ENCODE measurements at regions not wholly inside any gene's neighbourhood (a gene's known extent, or its start where the extent isn't known, plus 50 kb on each side); places are given as distances from the start of the nearest gene placed in this dataset.

DNA sequence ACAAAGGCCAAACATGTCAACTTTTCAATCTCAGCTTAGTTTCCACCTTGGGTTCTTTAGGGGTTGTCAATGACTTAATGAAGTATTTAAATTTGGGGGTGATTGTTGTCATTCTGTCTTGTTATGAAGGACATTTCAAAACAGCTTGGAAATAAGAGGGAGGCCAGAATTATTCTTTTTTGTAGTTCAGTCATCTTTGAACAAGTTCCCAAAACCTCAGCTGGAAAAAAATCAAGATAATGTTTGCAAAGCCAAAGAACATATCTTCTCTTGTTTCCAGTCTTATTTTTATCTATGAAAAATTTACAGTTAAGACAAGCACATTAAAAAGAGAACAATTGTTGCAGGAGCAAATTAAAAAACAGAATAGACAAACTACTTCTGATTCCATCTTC lies 612.8 kb downstream of the INSC start:
- intact Hi-C loops (cut with DNase I), result no loop called here
- H3K4me3 ChIP-seq (replicated peaks in 1 of 3), result no peak overlapping the region
- no peak for TF ChIP-seq POLR2A (IDR thresholded peaks at IDR 0.05)
- TF ChIP-seq, protein P1, sequence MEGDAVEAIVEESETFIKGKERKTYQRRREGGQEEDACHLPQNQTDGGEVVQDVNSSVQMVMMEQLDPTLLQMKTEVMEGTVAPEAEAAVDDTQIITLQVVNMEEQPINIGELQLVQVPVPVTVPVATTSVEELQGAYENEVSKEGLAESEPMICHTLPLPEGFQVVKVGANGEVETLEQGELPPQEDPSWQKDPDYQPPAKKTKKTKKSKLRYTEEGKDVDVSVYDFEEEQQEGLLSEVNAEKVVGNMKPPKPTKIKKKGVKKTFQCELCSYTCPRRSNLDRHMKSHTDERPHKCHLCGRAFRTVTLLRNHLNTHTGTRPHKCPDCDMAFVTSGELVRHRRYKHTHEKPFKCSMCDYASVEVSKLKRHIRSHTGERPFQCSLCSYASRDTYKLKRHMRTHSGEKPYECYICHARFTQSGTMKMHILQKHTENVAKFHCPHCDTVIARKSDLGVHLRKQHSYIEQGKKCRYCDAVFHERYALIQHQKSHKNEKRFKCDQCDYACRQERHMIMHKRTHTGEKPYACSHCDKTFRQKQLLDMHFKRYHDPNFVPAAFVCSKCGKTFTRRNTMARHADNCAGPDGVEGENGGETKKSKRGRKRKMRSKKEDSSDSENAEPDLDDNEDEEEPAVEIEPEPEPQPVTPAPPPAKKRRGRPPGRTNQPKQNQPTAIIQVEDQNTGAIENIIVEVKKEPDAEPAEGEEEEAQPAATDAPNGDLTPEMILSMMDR (IDR thresholded peaks at IDR 0.05), result no peak

GRCh38 chr11:15728207-15728606 lies 613.5 kb downstream of the INSC start:
- intact Hi-C loops (cut with DNase I), result no loop called here
- H3K27me3 ChIP-seq, result no peaks in the 10 kb centered on the region
- H3K4me1 ChIP-seq, result peaks cover 16 to 27% of the 10 kb centered on the region in 2 donors
- no peak overlapping the region for H3K27ac ChIP-seq
- H3K36me3 ChIP-seq, result no peaks in the 10 kb centered on the region
- WGBS, 2 donors, result 86 to 89% methylated on average over 1 of the region's 1 CpG
- no peak overlapping the region for H3K4me3 ChIP-seq (replicated peaks in 1 of 3)
- TF ChIP-seq, protein P1 (IDR thresholded peaks at IDR 0.05), result no peak
- TF ChIP-seq POLR2A (IDR thresholded peaks at IDR 0.05), result no peak
- no peak for DNase-seq
- H3K9me3 ChIP-seq, result no peaks in the 10 kb centered on the region

More for the DNA sequence above, 612.8 kb downstream of the INSC start:
- Histone ChIP-seq H3K36me3 (no peaks in the 10 kb centered on the region), H3K4me1 (peaks cover 16 to 27% of the 10 kb centered on the region in 2 donors), H3K9me3 (no peaks in the 10 kb centered on the region), H3K27ac (peak overlapping the region in 1 of 3 donors; percentile 24), H3K27me3 (no peaks in the 10 kb centered on the region)
- DNase-seq, result no peak

DNA sequence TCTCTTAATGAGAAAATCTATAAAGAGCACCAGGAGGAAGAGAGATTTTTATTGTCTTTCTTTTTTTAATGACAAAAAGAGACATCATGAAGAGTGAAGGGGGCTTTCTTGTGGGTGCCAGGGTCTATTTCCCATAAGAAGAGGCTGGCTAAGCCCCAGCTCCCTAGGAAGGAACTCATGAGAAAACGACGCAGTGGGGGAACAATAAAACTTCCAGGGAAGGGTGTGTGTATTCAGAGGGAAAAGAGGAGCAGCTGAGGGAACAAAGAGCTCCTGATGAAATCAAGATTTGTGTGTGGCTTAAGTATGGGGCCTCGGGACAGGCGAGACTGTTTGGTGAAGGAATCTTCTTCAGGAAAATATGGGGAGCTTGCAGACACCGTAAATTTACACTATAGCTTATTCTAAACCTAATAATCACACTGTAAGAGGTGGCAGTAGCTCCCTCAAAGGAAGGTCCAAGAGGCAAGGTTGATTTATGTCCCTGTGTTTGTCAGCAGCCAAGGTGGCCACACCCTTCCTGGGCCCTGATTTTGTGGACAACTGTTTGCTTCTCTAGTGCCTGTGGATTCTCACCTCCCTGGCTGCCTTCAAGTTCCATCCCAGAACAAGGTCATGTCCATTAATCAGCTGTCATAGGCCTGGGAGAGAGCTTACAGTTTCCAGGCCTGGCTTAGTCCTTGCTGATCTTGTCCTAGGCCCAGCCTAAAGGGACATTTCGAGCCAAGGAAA lies 615.7 kb downstream of the INSC start:
- H3K4me1 ChIP-seq, result peaks cover 13 to 22% of the 10 kb centered on the region in 2 donors
- intact Hi-C loops (cut with DNase I), result no loop called here

GRCh38 chr11:15730995-15731385 lies 616.3 kb downstream of the INSC start:
- H3K27ac ChIP-seq, result no peak overlapping the region
- TF ChIP-seq, protein P1 (IDR thresholded peaks at IDR 0.05), result no peak
- 68 to 75% methylated on average over 3 to 4 of the region's 4 CpGs for WGBS, 2 donors
- H3K4me1 ChIP-seq, result peaks cover 13 to 16% of the 10 kb centered on the region in 2 donors
- no peak for DNase-seq
- intact Hi-C loops (cut with DNase I), result no loop called here
- H3K27me3 ChIP-seq, result no peaks in the 10 kb centered on the region
- no peak overlapping the region for H3K4me3 ChIP-seq (replicated peaks in 1 of 3)
- no peaks in the 10 kb centered on the region for H3K36me3 ChIP-seq
- no peaks in the 10 kb centered on the region for H3K9me3 ChIP-seq

More for the DNA sequence above, 615.7 kb downstream of the INSC start:
- H3K27me3 ChIP-seq, result no peaks in the 10 kb centered on the region
- no peaks in the 10 kb centered on the region for H3K36me3 ChIP-seq
- DNase-seq, result no peak
- H3K27ac ChIP-seq, result no peak overlapping the region
- H3K4me3 ChIP-seq (replicated peaks in 1 of 3), result no peak overlapping the region
- no peaks in the 10 kb centered on the region for H3K9me3 ChIP-seq
- TF ChIP-seq, protein P1 (IDR thresholded peaks at IDR 0.05), result no peak
- 85 to 86% methylated on average over 6 of the region's 6 CpGs for WGBS, 2 donors

GRCh38 chr11:15735706-15736105 lies 620.6 kb downstream of the SOX6 start:
- H3K36me3 ChIP-seq, result no peaks in the 10 kb centered on the region
- no peak overlapping the region for H3K27ac ChIP-seq
- TF ChIP-seq, protein P1 (IDR thresholded peaks at IDR 0.05), result no peak
- no peak for TF ChIP-seq POLR2A (IDR thresholded peaks at IDR 0.05)
- no peak for DNase-seq
- no peak overlapping the region for H3K4me3 ChIP-seq (replicated peaks in 1 of 3)
- intact Hi-C loops (cut with DNase I), result no loop called here
- no peaks in the 10 kb centered on the region for H3K9me3 ChIP-seq
- 80 to 82% methylated on average over 4 of the region's 4 CpGs for WGBS, 2 donors
- no peaks in the 10 kb centered on the region for H3K4me1 ChIP-seq
- H3K27me3 ChIP-seq, result no peaks in the 10 kb centered on the region
